NB4 (cell line): ENCODE measurements at regions not wholly inside any gene's neighbourhood (a gene's known extent, or its start where the extent isn't known, plus 50 kb on each side); places are given as distances from the start of the nearest gene placed in this dataset.

ENCODE experiments used
- CTCF ChIP-seq: IDR thresholded peaks from one replicate; pipeline ENCODE4 v1.5.1; 2012; ENCODE audit warnings: low read depth, low read length
- MYC ChIP-seq: IDR thresholded peaks from 2 replicates; pipeline ENCODE4 v1.6.1; 2011; ENCODE audit warnings: low read depth, low read length
- POLR2A ChIP-seq: IDR thresholded peaks from 2 replicates; pipeline ENCODE4 v1.6.1; 2011; ENCODE audit warnings: mild to moderate bottlenecking; ENCODE audit not compliant: insufficient read length; ENCODE audit errors: extremely low read depth

GRCh38 chr7:38127216-38128207 is 50.5 kb upstream of the STARD3NL start:
- TF ChIP-seq CTCF (no peak), POLR2A (no peak), MYC (no peak)
